ENCODE measurements at regions not wholly inside any gene's neighbourhood (a gene's known extent, or its start where the extent isn't known, plus 50 kb on each side); places are given as distances from the start of the nearest gene placed in this dataset.

DNA sequence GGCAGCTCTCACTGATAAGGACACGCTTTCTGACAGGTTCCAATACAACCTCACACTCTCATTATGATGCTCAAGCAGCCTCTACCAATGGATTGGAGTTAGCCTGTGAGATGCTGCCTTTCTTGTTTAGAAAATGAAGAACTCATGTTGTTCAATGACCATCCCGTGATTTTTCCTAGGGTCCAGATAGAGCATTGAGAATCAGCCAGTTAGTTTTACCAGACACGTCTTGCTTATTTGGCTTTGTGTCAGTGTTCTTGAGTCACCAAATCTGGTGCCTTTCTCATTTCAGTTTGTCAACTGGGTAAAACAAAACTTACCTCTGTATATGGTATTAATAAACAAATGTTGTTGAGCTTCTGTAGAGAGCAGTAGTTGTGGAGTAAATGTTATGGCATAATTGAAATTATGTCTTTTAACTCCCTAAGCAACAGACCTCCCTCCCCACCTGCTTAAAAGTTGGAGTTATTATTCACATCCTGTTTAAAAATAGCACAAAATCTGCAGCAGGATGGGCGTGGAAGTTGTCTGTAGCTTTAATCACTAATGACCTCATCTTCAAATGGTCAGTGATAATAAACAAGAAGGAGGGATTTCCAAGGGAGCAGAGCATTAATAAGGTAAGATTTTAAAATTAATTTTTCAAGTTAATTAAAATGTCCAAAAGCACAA, 167.3 kb downstream of the HRH4 start:
- DNase-seq (ENCODE audit: low spot score) = no peak

GRCh38 chr18:24628326-24628725, 167.9 kb downstream of the HRH4 start:
- no peak for DNase-seq (ENCODE audit: low spot score)

- no peak for DNase-seq (ENCODE audit: low spot score)
Observed at GRCh38 chr18:24629921-24630320, 169.5 kb downstream of the HRH4 start.

- DNase-seq (ENCODE audit: low spot score) = no peak
Observed at GRCh38 chr18:24630346-24630880, 170.0 kb downstream of the HRH4 start.

DNA sequence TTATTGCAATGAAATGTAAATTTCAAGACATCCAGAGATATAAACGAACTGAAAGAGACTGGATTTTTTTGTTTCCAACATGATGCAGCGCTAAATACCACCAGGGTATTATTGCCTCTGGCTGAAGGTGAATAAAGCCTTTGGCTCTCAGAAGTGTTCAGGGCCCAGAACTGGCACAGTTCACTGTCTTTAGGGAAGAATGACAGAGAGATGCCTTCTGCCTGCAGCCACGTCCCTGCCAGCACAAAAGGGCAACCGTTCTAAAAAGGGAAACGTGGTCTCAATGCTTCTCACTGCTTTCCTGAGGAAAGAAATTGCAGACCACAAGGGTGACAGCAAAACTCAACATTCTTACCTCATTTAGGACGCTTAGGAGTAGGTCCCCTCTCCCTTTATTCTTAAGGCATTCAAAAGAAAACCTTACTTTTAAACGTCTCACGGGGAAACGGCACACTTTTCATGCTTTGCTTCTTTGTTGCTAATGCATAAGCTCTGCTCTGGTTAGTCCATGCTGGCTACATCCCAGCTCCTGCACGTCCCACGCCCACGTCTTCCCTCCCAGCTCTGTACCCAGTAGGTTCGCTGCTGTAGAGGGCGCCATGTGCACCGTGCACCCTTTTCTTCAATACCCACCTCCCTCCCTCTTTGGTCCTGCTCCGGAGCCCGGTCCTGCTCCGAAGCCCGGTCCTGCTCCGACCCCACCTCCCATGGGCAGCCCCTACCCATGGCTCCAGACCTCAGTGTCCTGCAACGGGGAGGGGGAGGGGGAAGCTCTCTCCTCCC, 171.0 kb downstream of the HRH4 start:
- no peak for DNase-seq (ENCODE audit: low spot score)

- no peak for DNase-seq (ENCODE audit: low spot score)
Observed at GRCh38 chr18:24632158-24632988, 171.9 kb downstream of the HRH4 start.

- DNase-seq (ENCODE audit: low spot score) = no peak
Observed at GRCh38 chr18:24633121-24633520, 172.7 kb downstream of the HRH4 start.

DNA sequence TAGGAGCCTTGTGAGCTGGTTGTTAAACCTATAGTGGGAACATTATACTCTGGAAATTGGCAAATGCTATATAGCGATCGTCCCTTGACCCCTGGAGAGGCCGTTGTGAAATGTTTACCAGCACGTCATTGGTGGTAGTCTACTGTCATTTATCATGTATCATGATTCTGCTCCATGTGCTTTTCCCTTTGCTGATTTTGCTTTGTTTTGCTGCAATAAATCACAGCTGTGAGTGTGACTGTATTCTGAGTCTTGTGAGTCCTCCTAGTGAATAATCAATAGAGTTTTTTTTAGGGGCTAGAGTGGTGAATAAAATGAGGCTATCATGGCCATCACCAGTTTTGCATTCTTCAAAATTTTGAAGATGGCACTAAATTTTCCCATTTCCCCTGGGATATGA, 189.1 kb downstream of the HRH4 start:
- no peak for DNase-seq (ENCODE audit: low spot score)

GRCh38 chr18:24651434-24651833, 191.0 kb downstream of the HRH4 start:
- no peak for DNase-seq (ENCODE audit: low spot score)

DNA sequence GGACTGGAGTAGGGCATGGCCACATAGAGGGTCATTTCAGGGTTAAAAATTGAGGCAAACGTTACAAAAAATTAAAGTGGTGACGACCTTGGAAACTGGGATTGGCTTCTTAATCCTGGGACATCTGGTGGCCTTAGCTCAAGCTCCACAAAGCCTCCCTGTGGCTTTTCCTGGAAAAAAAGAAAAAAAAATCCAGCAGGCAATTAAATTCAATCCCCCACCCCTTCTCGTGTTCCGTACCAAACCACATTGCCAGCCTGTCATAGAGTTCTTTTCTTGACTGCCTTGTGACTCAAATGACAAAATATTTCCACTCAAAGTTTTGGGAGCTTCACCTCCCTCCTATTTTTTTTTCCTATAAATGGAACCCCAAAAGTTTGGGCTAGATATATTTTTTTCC, 195.6 kb downstream of the HRH4 start:
- no peak for DNase-seq (ENCODE audit: low spot score)

- no peak for DNase-seq (ENCODE audit: low spot score)
Observed at GRCh38 chr18:24656551-24657443, 196.4 kb downstream of the HRH4 start.

DNA sequence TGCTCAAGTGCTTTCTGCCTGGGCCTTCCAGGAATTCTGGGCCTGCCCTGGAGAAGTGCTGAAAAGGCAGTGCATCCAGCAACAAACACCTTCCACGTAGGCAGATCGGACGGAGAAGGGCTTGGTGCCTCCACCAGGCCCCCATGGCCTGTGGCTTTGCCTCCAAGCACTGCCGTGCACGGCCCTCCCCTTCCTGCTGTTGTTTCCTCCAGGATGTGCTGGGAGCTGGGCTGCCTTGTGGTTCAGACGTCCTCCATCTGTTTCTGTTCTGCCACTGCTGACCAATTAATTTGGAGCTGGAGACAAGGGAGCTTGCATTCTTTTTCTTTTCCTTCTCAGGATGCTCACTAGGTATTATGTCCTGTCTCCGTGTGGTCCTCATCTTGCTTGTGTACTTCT, 197.0 kb downstream of the HRH4 start:
- no peak for DNase-seq (ENCODE audit: low spot score)

GRCh38 chr18:24658302-24658701, 197.9 kb downstream of the HRH4 start:
- DNase-seq (ENCODE audit: low spot score) = no peak

GRCh38 chr18:24659827-24660720, 199.6 kb downstream of the HRH4 start:
- DNase-seq (ENCODE audit: low spot score) = peak; percentile 42

DNA sequence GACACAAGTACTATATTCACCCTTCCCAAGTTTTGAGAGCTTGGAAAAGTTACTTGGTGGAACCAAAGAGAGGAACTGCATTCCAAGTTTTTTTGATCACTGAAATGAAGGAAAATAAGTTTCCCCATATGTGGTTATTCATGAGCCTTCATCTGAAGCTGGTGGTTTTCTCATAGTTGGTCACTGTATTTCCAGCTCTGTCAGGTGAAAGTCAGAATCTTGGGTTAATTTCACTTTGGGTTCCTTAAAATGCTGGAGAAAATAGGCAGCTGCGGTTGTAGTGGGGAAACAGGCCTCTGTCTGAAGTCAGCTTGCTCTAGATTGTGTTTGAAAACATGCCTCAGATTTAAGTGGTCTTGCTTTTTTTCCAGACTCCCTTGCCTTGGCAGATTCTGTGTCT, 200.5 kb downstream of the HRH4 start:
- DNase-seq (ENCODE audit: low spot score) = no peak

DNA sequence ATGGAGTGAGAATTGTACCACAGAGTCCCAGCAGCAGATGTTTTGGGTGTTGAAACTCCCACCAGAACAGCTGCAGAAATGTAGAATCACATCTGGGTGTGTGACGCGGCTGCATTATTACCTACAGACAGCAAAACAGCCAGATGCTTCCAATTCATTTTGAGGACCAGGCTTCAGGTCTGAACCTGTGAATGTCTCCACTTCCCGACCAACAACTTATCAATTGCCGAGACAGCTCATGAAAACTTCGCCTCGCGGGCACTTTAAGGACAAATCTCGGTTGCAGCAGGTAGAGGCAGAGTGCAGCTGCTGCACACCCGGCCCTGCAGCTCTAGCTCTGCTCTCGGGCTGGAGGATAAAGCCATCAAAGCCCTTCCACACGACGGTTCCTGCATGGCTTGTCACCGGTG, 202.0 kb downstream of the HRH4 start:
- no peak for DNase-seq (ENCODE audit: low spot score)

- DNase-seq (ENCODE audit: low spot score) = no peak
Observed at GRCh38 chr18:24663026-24663425, 202.6 kb downstream of the HRH4 start.

DNA sequence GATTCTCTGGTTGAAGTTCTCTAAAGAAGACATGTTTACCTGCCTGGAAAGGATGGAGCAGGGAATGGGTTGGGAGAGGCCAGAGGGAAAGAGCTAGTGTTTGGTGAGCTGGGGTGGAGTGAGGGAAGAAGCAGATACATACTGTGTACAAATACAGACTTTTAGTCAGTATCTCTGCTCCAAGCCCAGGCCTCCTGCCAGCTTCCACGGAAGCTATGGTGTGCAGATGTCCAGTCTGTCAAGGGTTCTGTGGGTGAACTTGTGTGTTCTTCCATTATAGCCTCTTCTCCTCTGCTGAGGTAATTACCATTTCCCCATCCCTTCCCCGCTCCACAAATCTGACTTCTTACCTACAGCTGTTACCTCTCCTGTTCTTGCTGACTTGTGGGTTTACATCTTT, 208.6 kb downstream of the HRH4 start:
- no peak for DNase-seq (ENCODE audit: low spot score)

DNA sequence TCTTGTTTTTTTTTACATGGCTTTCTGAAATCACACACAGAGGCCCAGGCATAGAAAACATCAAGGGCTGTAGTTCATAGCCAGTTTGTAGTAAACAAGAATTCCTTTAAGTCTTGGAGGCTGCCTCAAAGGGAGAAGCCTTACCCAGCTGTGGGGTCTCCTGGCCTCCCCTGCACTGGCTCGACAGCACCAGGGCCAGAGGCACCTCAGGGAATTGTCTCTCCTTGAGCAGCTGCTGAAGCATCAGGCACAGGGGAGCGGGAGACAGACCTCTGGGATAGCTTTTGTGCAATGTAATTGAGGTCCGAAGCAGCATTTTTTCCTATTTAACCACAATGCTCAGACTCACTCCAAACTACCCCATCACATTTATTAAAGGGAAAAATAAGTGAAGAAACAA, 209.1 kb downstream of the HRH4 start:
- DNase-seq (ENCODE audit: low spot score) = no peak

DNA sequence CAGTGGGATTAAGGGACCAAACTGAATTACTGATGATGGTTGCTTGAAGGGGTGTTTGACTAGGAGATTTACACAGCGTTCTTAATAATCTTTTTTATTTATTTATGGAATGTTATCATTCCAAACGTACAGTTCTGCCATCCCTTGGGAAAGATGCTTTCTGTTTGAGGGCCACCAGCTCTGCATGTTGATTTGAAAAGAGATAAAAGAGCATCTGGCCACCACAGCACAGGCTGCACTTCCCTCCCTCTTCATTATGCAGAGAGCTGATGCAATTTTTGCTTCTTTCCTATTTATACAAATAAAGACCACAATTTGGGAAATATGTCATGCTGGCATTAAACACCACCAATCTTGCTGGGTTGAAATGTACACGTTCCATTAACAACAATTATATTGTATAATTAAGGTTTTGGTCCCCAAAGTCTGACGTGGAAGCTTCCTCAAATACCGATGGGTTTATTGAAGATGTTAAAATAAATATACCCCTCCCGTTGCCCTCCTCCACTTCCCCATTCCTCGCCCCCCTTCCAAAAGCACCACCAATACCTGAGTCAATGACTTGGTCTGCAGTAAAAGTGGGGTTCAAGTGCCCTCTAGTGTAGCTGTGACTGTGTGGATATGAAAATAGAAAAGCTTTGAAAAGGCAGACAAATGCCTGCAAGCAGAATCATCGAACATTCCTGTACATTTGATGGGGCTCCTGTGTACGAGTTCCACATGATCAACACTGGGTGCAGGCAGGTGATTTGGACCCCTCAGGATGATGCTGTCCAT, 211.9 kb downstream of the HRH4 start:
- DNase-seq (ENCODE audit: low spot score) = no peak
